ENCODE measurements at regions not wholly inside any gene's neighbourhood (a gene's known extent, or its start where the extent isn't known, plus 50 kb on each side); places are given as distances from the start of the nearest gene placed in this dataset.

DNA sequence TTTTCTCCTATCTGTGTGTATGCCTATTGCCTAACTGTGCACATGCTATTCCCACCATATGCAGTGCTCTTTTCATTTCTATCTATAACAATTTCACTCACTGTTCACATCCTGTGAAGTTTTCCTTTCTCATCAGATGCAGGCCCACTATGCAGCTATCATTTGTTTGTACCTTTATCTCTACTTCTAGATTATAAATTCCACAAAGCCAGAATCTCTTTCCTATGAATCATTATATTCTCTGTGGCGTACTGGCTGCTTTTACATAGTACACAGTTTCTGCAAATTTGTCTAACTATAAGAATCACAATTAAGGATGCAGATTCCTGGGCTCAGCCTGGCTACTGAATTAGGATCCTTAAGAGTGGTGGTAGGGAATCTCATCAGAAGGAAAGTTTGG, 600.8 kb upstream of the ARRDC3 start:
- TF ChIP-seq POLR2A (IDR thresholded peaks at IDR 0.05; ENCODE audit: extremely low read depth, insufficient read length) (no peak), MYC (IDR thresholded peaks at IDR 0.05; ENCODE audit: low read depth, low read length) (no peak)
- TF ChIP-seq, protein P1, sequence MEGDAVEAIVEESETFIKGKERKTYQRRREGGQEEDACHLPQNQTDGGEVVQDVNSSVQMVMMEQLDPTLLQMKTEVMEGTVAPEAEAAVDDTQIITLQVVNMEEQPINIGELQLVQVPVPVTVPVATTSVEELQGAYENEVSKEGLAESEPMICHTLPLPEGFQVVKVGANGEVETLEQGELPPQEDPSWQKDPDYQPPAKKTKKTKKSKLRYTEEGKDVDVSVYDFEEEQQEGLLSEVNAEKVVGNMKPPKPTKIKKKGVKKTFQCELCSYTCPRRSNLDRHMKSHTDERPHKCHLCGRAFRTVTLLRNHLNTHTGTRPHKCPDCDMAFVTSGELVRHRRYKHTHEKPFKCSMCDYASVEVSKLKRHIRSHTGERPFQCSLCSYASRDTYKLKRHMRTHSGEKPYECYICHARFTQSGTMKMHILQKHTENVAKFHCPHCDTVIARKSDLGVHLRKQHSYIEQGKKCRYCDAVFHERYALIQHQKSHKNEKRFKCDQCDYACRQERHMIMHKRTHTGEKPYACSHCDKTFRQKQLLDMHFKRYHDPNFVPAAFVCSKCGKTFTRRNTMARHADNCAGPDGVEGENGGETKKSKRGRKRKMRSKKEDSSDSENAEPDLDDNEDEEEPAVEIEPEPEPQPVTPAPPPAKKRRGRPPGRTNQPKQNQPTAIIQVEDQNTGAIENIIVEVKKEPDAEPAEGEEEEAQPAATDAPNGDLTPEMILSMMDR (IDR thresholded peaks at IDR 0.05; ENCODE audit: low read depth, low read length) = no peak
- TF ChIP-seq, protein P2, sequence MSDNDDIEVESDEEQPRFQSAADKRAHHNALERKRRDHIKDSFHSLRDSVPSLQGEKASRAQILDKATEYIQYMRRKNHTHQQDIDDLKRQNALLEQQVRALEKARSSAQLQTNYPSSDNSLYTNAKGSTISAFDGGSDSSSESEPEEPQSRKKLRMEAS (IDR thresholded peaks at IDR 0.05; ENCODE audit: low read depth, low read length) = no peak
- DNase-seq (ENCODE audit: low read depth) = no peak
- H3K4me3 ChIP-seq (ENCODE audit: low read depth, low read length) = no peak overlapping the region

DNA sequence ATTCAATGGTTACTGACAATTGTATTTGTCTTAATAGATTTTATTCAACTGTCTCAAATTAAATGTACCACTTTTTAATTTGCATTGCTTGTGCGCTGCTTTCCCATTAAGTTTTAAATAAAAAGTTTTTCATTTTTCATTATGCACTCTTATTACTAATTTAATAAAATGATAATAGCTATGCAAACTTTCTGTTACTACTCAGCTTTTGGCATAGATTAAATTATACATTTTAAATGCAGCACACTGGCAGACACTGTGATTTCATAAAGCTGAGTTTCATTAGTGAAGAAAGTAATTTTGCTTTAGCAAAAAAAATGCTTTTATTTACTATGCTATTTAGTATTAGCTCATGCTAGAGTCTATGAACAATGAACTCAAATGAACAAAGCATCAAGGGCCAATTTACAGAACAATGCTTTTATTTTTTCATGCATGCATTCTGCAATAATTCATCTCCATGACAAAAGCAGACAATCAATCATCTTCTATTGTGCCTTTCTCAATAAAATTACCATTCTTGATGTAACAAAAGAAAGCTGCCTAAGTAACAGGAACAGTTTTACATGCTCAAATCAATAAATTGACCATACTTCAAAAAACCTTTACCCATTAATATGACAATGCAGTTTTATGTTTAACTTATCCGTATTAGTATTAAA, 595.2 kb upstream of the ARRDC3 start:
- no peak for TF ChIP-seq POLR2A (IDR thresholded peaks at IDR 0.05; ENCODE audit: extremely low read depth, insufficient read length)
- TF ChIP-seq, protein P2 (IDR thresholded peaks at IDR 0.05; ENCODE audit: low read depth, low read length) = no peak
- TF ChIP-seq MYC (IDR thresholded peaks at IDR 0.05; ENCODE audit: low read depth, low read length) = no peak
- TF ChIP-seq, protein P1 (IDR thresholded peaks at IDR 0.05; ENCODE audit: low read depth, low read length) = no peak
- no peak for DNase-seq (ENCODE audit: low read depth)
- H3K4me3 ChIP-seq (ENCODE audit: low read depth, low read length) = no peak overlapping the region

DNA sequence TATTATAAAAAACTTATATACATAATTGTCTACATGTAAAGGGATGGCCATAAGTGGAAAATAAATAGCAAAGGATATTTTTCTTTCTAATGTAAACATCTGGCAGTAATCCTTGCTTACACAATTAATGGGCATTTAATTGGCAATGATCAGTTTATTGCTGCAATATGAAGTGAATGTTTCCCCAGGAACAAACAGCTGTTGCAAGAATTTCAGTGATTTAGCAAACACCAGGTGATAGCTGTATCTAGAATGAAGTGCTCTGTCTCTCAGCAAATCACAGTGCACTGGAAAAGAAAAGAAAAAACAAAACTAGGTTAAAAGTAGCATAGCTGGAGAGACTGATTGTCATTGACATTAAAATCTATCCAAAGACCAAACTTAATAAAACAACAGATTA, 594.5 kb upstream of the ARRDC3 start:
- no peak for DNase-seq (ENCODE audit: low read depth)
- H3K4me3 ChIP-seq (ENCODE audit: low read depth, low read length) = no peak overlapping the region
- no peak for TF ChIP-seq POLR2A (IDR thresholded peaks at IDR 0.05; ENCODE audit: extremely low read depth, insufficient read length)
- TF ChIP-seq, protein P1 (IDR thresholded peaks at IDR 0.05; ENCODE audit: low read depth, low read length) = no peak
- TF ChIP-seq, protein P2 (IDR thresholded peaks at IDR 0.05; ENCODE audit: low read depth, low read length) = no peak
- no peak for TF ChIP-seq MYC (IDR thresholded peaks at IDR 0.05; ENCODE audit: low read depth, low read length)

DNA sequence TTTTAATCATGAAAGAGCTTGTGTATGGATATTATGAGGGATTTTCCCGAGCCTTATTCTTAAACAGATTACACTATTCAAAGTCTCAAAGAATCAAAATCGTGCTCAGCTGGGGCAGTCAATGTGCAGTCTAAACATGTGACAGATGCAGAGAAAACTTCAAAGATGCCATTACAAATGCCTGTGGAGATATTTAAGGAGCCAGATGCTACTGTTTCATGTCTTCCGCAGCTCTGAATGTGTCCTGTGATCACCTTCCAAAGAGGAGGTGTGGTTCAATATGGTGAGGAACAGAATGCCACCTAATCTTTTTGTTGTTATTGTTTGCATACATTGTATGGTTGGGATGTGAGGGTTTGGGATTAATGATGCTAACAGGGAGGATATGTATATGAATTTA, 593.3 kb upstream of the ARRDC3 start:
- DNase-seq (ENCODE audit: low read depth) = no peak
- H3K4me3 ChIP-seq (ENCODE audit: low read depth, low read length) = no peak overlapping the region
- TF ChIP-seq POLR2A (IDR thresholded peaks at IDR 0.05; ENCODE audit: extremely low read depth, insufficient read length) (no peak), MYC (IDR thresholded peaks at IDR 0.05; ENCODE audit: low read depth, low read length) (no peak)
- TF ChIP-seq, protein P1 (IDR thresholded peaks at IDR 0.05; ENCODE audit: low read depth, low read length) = no peak
- TF ChIP-seq, protein P2 (IDR thresholded peaks at IDR 0.05; ENCODE audit: low read depth, low read length) = no peak

DNA sequence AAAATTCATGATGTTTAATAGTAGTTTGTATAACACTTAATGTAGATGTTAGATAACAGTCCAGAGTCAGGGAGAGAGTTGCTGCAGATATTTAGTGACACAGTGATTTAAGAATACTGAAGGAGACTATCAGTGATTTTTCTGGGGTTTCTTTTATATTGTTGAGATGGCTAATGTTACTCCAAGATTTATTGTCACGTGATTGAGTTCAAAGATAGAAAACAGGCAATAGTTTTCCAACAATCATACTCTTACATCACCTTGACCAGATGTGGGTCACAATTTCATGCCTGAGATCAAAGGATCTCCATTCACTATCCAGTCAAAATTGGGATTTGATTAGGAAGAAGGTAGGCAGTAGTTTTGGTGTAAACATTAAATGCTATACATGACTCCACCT, 580.0 kb upstream of the ARRDC3 start:
- H3K4me3 ChIP-seq (ENCODE audit: low read depth, low read length) = no peak overlapping the region
- TF ChIP-seq MYC (IDR thresholded peaks at IDR 0.05; ENCODE audit: low read depth, low read length) = no peak
- TF ChIP-seq, protein P2 (IDR thresholded peaks at IDR 0.05; ENCODE audit: low read depth, low read length) = no peak
- no peak for TF ChIP-seq POLR2A (IDR thresholded peaks at IDR 0.05; ENCODE audit: extremely low read depth, insufficient read length)
- TF ChIP-seq, protein P1 (IDR thresholded peaks at IDR 0.05; ENCODE audit: low read depth, low read length) = no peak
- no peak for DNase-seq (ENCODE audit: low read depth)

Measured in NB4 (cell line).